GM12891 (cell line): ENCODE measurements at regions not wholly inside any gene's neighbourhood (a gene's known extent, or its start where the extent isn't known, plus 50 kb on each side); places are given as distances from the start of the nearest gene placed in this dataset.
"Not testable (repeated sequence)": the region's sequence is repeated elsewhere in the genome, so short reads cannot be mapped to it uniquely, and the experiment has no call there.

Source experiments
- DNase-seq: peaks from one replicate; pipeline ENCODE4 v3.0.0; 2011; ENCODE audit warnings: low spot score; ENCODE audit not compliant: insufficient read length
- FAIRE-seq: peaks from 2 replicates; lab custom pipeline; 2011; peaks lifted over from hg19 to GRCh38; lab: Jason Lieb, UNC
- PAX5 ChIP-seq: IDR thresholded peaks from 2 replicates; pipeline ENCODE4 v1.6.1; 2011; ENCODE audit warnings: low read length, moderate library complexity, mild to moderate bottlenecking; ENCODE audit not compliant: insufficient read depth, severe bottlenecking
- POLR2A ChIP-seq: IDR thresholded peaks from 2 replicates; pipeline ENCODE4 v1.6.1; 2011; ENCODE audit warnings: low read depth, low read length, control low read depth
- POLR2AphosphoS5 ChIP-seq: IDR thresholded peaks from 2 replicates; pipeline ENCODE4 v1.6.1; 2011; ENCODE audit warnings: low read depth, low read length, control low read depth
- POU2F2 ChIP-seq: IDR thresholded peaks from 2 replicates; pipeline ENCODE4 v1.6.1; 2011; ENCODE audit warnings: low read depth, mild to moderate bottlenecking, control low read depth, low read length, moderate library complexity
- SPI1 ChIP-seq: IDR thresholded peaks from 2 replicates; pipeline ENCODE4 v1.6.1; 2011; ENCODE audit warnings: low read depth, low read length, control low read depth
- TAF1 ChIP-seq: IDR thresholded peaks from 2 replicates; pipeline ENCODE4 v1.6.1; 2011; ENCODE audit warnings: low read depth, low read length, control low read depth

DNA sequence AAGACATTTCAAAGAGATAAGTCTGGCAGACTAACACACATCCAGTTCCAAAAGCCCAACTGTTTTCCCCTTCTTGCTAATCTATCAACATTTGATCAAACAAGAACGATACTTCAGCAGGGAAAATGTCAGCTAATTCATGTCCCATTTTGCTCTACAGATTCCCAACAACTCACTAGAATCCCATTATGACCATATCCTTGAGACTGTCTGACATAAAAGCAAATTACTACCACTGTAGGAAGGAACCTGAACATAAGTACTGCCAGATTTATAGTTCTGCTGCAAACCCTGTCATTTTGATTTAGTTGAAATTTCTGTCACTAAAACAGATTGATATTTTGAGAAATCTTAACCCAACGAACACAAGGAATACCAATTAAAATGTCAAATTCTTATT, 193.0 kb upstream of the REG3G start:
- DNase-seq (no peak), FAIRE-seq (no peak)
- TF ChIP-seq POLR2AphosphoS5 (no peak), POLR2A (no peak), PAX5 (no peak), SPI1 (no peak), TAF1 (no peak), POU2F2 (no peak)

DNA sequence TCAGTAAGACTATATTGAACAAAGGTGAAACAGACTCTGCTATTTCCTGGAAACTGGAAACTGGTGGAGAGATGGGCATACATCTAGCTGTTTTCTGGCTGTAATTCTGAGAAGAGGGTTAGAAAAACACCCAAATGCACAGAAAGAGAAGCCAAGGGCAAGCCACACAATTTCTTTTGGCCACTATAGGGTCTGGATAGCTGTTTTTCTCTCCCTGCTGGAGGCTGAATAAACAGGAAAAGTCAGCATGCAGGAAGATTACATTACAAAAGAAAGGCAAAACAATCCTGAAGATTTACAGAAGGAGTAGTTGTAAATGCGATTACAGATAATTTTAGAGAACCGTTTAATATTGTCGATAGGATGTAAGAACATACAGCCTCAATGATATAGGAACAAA, 186.2 kb upstream of the REG3G start:
- FAIRE-seq (no peak), DNase-seq (no peak)
- TF ChIP-seq POU2F2 (no peak), SPI1 (no peak), POLR2A (no peak), PAX5 (no peak), TAF1 (no peak), POLR2AphosphoS5 (no peak)

DNA sequence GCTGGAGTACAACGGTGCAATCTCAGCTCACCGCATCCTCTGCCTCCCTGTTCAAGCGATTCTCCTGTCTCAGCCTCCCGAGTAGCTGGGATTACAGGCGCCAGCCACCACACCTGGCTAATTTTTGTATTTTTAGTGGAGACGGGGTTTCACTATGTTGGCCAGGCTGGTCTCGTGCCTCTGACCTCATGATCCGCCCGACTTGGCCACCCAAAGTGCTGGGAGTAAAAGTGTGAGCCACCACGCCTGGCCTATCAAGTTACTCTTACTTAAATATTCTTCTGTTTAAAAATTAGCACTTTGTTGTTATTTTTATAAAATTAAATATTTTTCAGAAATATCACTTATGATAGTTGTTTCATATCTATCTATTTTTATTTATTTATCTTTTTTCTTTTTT, 185.2 kb upstream of the REG3G start:
- FAIRE-seq, DNase-seq: not testable (repeated sequence)

- FAIRE-seq, result no peak
Observed at GRCh38 chr2:78845664-78846185, 179.8 kb upstream of the REG3G start.

DNA sequence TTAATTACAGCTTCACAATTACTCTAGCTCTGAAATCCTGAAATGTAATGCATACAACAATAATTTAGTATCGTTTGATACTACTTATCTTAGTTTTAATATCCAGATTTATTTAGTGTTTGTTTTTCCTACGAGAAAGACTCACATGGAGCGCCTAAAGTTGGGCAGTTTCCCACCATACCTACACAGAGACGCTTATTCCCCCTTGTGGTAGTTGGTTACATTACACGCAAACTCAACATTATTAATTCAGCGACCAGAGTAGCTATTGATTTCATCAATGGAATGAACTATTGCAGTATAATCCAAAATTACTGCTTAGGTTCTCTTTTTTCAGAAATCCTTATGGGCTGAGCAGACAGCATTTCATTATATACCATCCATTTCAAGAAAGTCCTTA, 164.0 kb upstream of the REG3G start:
- FAIRE-seq (no peak), DNase-seq (no peak)
- TF ChIP-seq POU2F2, result no peak
- no peak for TF ChIP-seq PAX5
- no peak for TF ChIP-seq SPI1
- no peak for TF ChIP-seq TAF1
- TF ChIP-seq POLR2AphosphoS5, result no peak
- TF ChIP-seq POLR2A, result no peak

More at GRCh38 chr2:78845664-78846185, 179.8 kb upstream of the REG3G start:
- TF ChIP-seq PAX5 (no peak), POLR2A (no peak), POU2F2 (no peak), SPI1 (no peak), POLR2AphosphoS5 (no peak)
- DNase-seq, result no peak

DNA sequence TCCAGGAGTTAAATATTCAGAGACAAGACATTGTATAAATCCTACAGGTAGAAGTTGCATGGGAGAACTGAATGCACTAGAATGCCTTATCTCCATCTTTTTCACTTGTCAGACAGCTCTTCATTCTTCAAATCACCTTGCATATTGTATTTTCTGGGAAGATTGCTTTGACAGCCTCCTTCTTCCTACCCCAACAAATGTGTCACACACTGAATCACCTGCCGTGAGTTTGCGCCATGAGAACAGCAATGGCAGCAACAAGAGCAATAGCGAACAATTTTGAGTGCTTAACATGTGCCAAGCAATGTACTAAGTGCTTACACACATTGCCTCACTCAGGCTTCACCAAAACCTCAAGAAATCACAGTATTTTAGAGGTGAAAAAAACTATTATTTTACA, 161.3 kb upstream of the REG3G start:
- no peak for TF ChIP-seq POLR2AphosphoS5
- no peak for TF ChIP-seq TAF1
- no peak for TF ChIP-seq SPI1
- no peak for TF ChIP-seq PAX5
- no peak for TF ChIP-seq POLR2A
- TF ChIP-seq POU2F2, result no peak
- FAIRE-seq, result no peak
- DNase-seq, result no peak

DNA sequence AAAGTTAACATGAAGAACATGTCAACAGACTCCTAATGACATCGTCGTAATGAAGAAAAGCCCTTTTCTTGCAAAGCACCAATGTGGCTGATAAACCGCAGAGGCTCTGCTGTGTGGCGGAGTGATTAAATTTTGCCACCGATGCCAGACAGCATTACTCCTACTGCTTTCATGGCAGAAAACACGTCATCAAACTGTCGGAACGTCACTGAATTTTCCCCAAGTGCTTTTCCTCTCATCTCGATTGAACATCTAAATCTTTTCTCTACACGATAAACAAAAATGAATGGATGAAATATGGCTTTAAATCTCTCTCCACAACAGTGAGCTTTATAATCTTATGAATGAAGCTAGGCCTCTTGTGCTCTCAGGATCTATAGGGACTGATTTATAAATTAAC, 159.8 kb upstream of the REG3G start:
- no peak for FAIRE-seq
- DNase-seq, result no peak
- no peak for TF ChIP-seq POU2F2
- no peak for TF ChIP-seq POLR2A
- no peak for TF ChIP-seq TAF1
- TF ChIP-seq PAX5, result no peak
- TF ChIP-seq POLR2AphosphoS5, result no peak
- TF ChIP-seq SPI1, result no peak

- TF ChIP-seq POLR2A (no peak), TAF1 (no peak), PAX5 (no peak), SPI1 (no peak), POU2F2 (no peak), POLR2AphosphoS5 (no peak)
- FAIRE-seq (no peak), DNase-seq (no peak)
Observed at GRCh38 chr2:78870343-78870967, 155.0 kb upstream of the REG3G start.

DNA sequence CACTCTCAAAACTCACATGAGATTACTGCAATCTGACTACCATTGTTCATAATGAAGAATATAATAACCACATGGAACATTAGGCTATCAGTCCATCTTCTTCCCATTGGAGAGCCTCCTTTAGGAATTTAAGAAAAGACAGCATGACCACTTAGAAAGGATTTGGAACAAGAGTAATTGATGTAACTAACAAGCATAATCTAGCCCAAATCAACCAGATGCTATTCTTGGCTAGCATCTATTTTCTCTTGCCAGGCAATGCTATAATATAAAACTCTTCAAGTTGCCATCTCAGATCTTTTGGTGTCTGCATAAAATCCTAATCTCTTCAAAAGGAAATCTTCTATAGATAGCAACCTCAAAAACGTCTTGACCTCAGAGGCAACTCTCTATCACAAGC, 152.0 kb upstream of the REG3G start:
- DNase-seq (no peak), FAIRE-seq (no peak)

DNA sequence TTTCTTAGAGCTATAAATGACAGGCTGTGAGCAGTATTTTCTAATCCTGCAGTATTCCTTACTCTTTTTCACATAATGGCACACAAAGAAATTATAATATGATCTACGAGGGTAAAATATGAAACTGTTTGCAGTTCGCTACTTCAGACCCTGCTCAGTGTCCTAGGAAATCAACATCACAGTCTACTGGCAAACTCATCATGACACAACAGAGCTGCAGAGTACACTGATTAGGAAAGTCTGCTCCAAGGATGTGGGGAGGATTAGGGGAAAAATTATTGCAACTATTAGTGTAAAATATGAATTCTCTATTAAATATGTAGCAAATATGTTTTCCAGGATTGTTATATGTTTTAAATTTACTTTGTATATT, 149.2 kb upstream of the REG3G start:
- no peak for DNase-seq
- no peak for TF ChIP-seq PAX5
- TF ChIP-seq SPI1, result no peak
- TF ChIP-seq POU2F2, result no peak
- no peak for TF ChIP-seq TAF1
- no peak for FAIRE-seq

More for the DNA sequence above, 152.0 kb upstream of the REG3G start:
- no peak for TF ChIP-seq POLR2AphosphoS5
- no peak for TF ChIP-seq SPI1
- TF ChIP-seq POU2F2, result no peak
- TF ChIP-seq POLR2A, result no peak
- no peak for TF ChIP-seq PAX5
- no peak for TF ChIP-seq TAF1
